Naive thymus-derived CD8-positive, alpha-beta T cell (primary cell): ENCODE measurements at regions not wholly inside any gene's neighbourhood (a gene's known extent, or its start where the extent isn't known, plus 50 kb on each side); places are given as distances from the start of the nearest gene placed in this dataset.

Source experiments
- ATAC-seq, 2 donors: fragments of 150-1000 bp; cut with Tn5 transposase in 1 of 2; sonication (Bioruptor Pico), chemical (Tn5 transposase) in 1 of 2; 1 replicate in 1 of 2; 2 replicates in 1 of 2; pipeline ENCODE4 v1.10.0; 2021; ENCODE audit warnings: mild to moderate bottlenecking in 2 of 2, moderate library complexity in 2 of 2
- POLR2A ChIA-PET: fragments of 350-600 bp; sonication (Branson Sonifier 250); formaldehyde crosslinking; loops from one replicate; lab custom pipeline; 2021; ENCODE audit warnings: antibody characterized with exemption; lab: Charles Lee
- DNase-seq, 10 donors: peaks; one replicate each; pipeline versions ENCODE4 v3.0.0 to v3.0.0-alpha.2; 2020 to 2022
- H3K27ac Mint-ChIP-seq, 10 donors: one replicate each; pipeline ENCODE4 v1.8.0; 2020 to 2022; ENCODE audit warnings: mild to moderate bottlenecking in 10 of 10, mixed read lengths in 10 of 10, moderate library complexity in 4 of 10, inconsistent platforms in 1 of 10
- H3K27me3 Mint-ChIP-seq, 5 donors: one replicate each; pipeline ENCODE4 v1.8.0; 2021 to 2022; ENCODE audit warnings: mixed read lengths in 5 of 5
- H3K36me3 Mint-ChIP-seq, 3 donors: one replicate each; pipeline ENCODE4 v1.8.0; 2020 to 2022; ENCODE audit warnings: mixed read lengths in 3 of 3, mild to moderate bottlenecking in 2 of 3, inconsistent platforms in 1 of 3
- H3K4me1 Mint-ChIP-seq, 4 donors: one replicate each; pipeline ENCODE4 v1.8.0; 2021 to 2022; ENCODE audit warnings: mixed read lengths in 4 of 4
- H3K4me3 Mint-ChIP-seq, 10 donors: one replicate each; pipeline ENCODE4 v1.8.0; 2020 to 2022; ENCODE audit warnings: mild to moderate bottlenecking in 10 of 10, mixed read lengths in 10 of 10, moderate library complexity in 6 of 10, inconsistent platforms in 1 of 10
- H3K9me3 Mint-ChIP-seq, 9 donors: one replicate each; pipeline ENCODE4 v1.8.0; 2020 to 2022; ENCODE audit warnings: mixed read lengths in 9 of 9, mild to moderate bottlenecking in 3 of 9, inconsistent platforms in 1 of 9, moderate library complexity in 1 of 9

- POLR2A ChIA-PET, result no interaction called here
- ATAC-seq, result no peak
- peaks cover 2 to 29% (median 8%) of the 10 kb centered on the region in 9 donors for H3K9me3 Mint-ChIP-seq
- H3K4me3 Mint-ChIP-seq, result no peak overlapping the region
- no peak for DNase-seq
- H3K36me3 Mint-ChIP-seq, result no peaks in the 10 kb centered on the region
- no peaks in the 10 kb centered on the region for H3K27me3 Mint-ChIP-seq
- H3K4me1 Mint-ChIP-seq, result no peaks in the 10 kb centered on the region
- H3K27ac Mint-ChIP-seq, result no peak overlapping the region
These were observed 1272.4 kb upstream of the ADGRL4 start for GRCh38 chr1:80278936-80279335.

- DNase-seq (no peak), ATAC-seq (no peak)
- POLR2A ChIA-PET, result no interaction called here
- Mint-ChIP-seq H3K27me3 (no peaks in the 10 kb centered on the region), H3K4me3 (no peak overlapping the region), H3K36me3 (no peaks in the 10 kb centered on the region), H3K27ac (no peak overlapping the region), H3K4me1 (no peaks in the 10 kb centered on the region), H3K9me3 (peaks cover 0 to 19% (median 8%) of the 10 kb centered on the region in 9 donors)
These were observed 1267.7 kb upstream of the ADGRL4 start for GRCh38 chr1:80274256-80274655.

GRCh38 chr1:80272495-80272894, 1266.0 kb upstream of the ADGRL4 start:
- no peak for ATAC-seq
- no peaks in the 10 kb centered on the region for H3K4me1 Mint-ChIP-seq
- no peak overlapping the region for H3K4me3 Mint-ChIP-seq
- POLR2A ChIA-PET, result interaction anchor here (0.6 kb wide), 1 partner anchor 771 kb away, joined by 3 read pairs; no protein-coding TSS in a partner anchor
- DNase-seq, result no peak
- H3K27ac Mint-ChIP-seq, result no peak overlapping the region
- no peaks in the 10 kb centered on the region for H3K27me3 Mint-ChIP-seq
- no peaks in the 10 kb centered on the region for H3K36me3 Mint-ChIP-seq
- H3K9me3 Mint-ChIP-seq, result peaks cover 0 to 28% (median 10%) of the 10 kb centered on the region in 9 donors

- Mint-ChIP-seq H3K27me3 (no peaks in the 10 kb centered on the region), H3K36me3 (peaks cover 0 to 21% (median 0%) of the 10 kb centered on the region in 3 donors), H3K9me3 (peaks cover 12 to 38% (median 31%) of the 10 kb centered on the region in 9 donors), H3K4me1 (no peaks in the 10 kb centered on the region), H3K4me3 (no peak overlapping the region), H3K27ac (no peak overlapping the region)
- POLR2A ChIA-PET, result no interaction called here
- ATAC-seq, result no peak
- no peak for DNase-seq
These were observed 1252.1 kb upstream of the ADGRL4 start for GRCh38 chr1:80258659-80259058.

GRCh38 chr1:80251591-80251990, 1245.1 kb upstream of the ADGRL4 start:
- no peak overlapping the region for H3K27ac Mint-ChIP-seq
- no peaks in the 10 kb centered on the region for H3K36me3 Mint-ChIP-seq
- H3K4me1 Mint-ChIP-seq, result no peaks in the 10 kb centered on the region
- H3K9me3 Mint-ChIP-seq, result peaks cover 4 to 16% (median 11%) of the 10 kb centered on the region in 9 donors
- POLR2A ChIA-PET, result no interaction called here
- no peak overlapping the region for H3K4me3 Mint-ChIP-seq
- DNase-seq, result no peak
- no peaks in the 10 kb centered on the region for H3K27me3 Mint-ChIP-seq
- ATAC-seq, result no peak

GRCh38 chr1:80251171-80251570, 1244.6 kb upstream of the ADGRL4 start:
- Mint-ChIP-seq H3K9me3 (peaks cover 4 to 16% (median 11%) of the 10 kb centered on the region in 9 donors), H3K36me3 (no peaks in the 10 kb centered on the region), H3K4me3 (no peak overlapping the region), H3K4me1 (no peaks in the 10 kb centered on the region), H3K27ac (no peak overlapping the region), H3K27me3 (no peaks in the 10 kb centered on the region)
- ATAC-seq (no peak), DNase-seq (no peak)
- POLR2A ChIA-PET, result no interaction called here

- H3K9me3 Mint-ChIP-seq, result peaks cover 4 to 19% (median 12%) of the 10 kb centered on the region in 9 donors
- H3K27me3 Mint-ChIP-seq, result no peaks in the 10 kb centered on the region
- no peak for DNase-seq
- POLR2A ChIA-PET, result no interaction called here
- no peaks in the 10 kb centered on the region for H3K36me3 Mint-ChIP-seq
- no peak overlapping the region for H3K4me3 Mint-ChIP-seq
- ATAC-seq, result no peak
- H3K27ac Mint-ChIP-seq, result no peak overlapping the region
- no peaks in the 10 kb centered on the region for H3K4me1 Mint-ChIP-seq
These were observed 1244.1 kb upstream of the ADGRL4 start for GRCh38 chr1:80250573-80251168.

- POLR2A ChIA-PET, result no interaction called here
- H3K27me3 Mint-ChIP-seq, result no peaks in the 10 kb centered on the region
- peaks cover 4 to 19% (median 8%) of the 10 kb centered on the region in 9 donors for H3K9me3 Mint-ChIP-seq
- DNase-seq (no peak), ATAC-seq (no peak)
- H3K27ac Mint-ChIP-seq, result no peak overlapping the region
- no peaks in the 10 kb centered on the region for H3K36me3 Mint-ChIP-seq
- H3K4me1 Mint-ChIP-seq, result no peaks in the 10 kb centered on the region
- H3K4me3 Mint-ChIP-seq, result no peak overlapping the region
These were observed 1243.2 kb upstream of the ADGRL4 start for GRCh38 chr1:80249699-80250098.

GRCh38 chr1:80248886-80249285, 1242.4 kb upstream of the ADGRL4 start:
- Mint-ChIP-seq H3K4me3 (no peak overlapping the region), H3K9me3 (peaks cover 0 to 15% (median 6%) of the 10 kb centered on the region in 9 donors), H3K36me3 (no peaks in the 10 kb centered on the region), H3K27ac (no peak overlapping the region), H3K27me3 (no peaks in the 10 kb centered on the region), H3K4me1 (no peaks in the 10 kb centered on the region)
- DNase-seq (no peak), ATAC-seq (no peak)
- POLR2A ChIA-PET, result no interaction called here

- no peak for ATAC-seq
- peaks cover 0 to 18% (median 6%) of the 10 kb centered on the region in 9 donors for H3K9me3 Mint-ChIP-seq
- H3K27ac Mint-ChIP-seq, result no peak overlapping the region
- no peaks in the 10 kb centered on the region for H3K27me3 Mint-ChIP-seq
- H3K4me3 Mint-ChIP-seq, result no peak overlapping the region
- H3K4me1 Mint-ChIP-seq, result no peaks in the 10 kb centered on the region
- H3K36me3 Mint-ChIP-seq, result no peaks in the 10 kb centered on the region
- DNase-seq, result no peak
- POLR2A ChIA-PET, result no interaction called here
These were observed 1239.3 kb upstream of the ADGRL4 start for GRCh38 chr1:80245813-80246212.

GRCh38 chr1:80244372-80244771, 1237.8 kb upstream of the ADGRL4 start:
- H3K9me3 Mint-ChIP-seq, result peaks cover 0 to 11% (median 7%) of the 10 kb centered on the region in 9 donors
- DNase-seq, result no peak
- no peak overlapping the region for H3K4me3 Mint-ChIP-seq
- POLR2A ChIA-PET, result no interaction called here
- ATAC-seq, result no peak
- H3K4me1 Mint-ChIP-seq, result no peaks in the 10 kb centered on the region
- H3K27ac Mint-ChIP-seq, result no peak overlapping the region
- no peaks in the 10 kb centered on the region for H3K36me3 Mint-ChIP-seq
- H3K27me3 Mint-ChIP-seq, result no peaks in the 10 kb centered on the region

- DNase-seq, result no peak
- Mint-ChIP-seq H3K9me3 (peaks cover 0 to 11% (median 5%) of the 10 kb centered on the region in 9 donors), H3K4me1 (no peaks in the 10 kb centered on the region), H3K27ac (no peak overlapping the region), H3K27me3 (no peaks in the 10 kb centered on the region), H3K4me3 (no peak overlapping the region), H3K36me3 (no peaks in the 10 kb centered on the region)
- POLR2A ChIA-PET, result no interaction called here
- ATAC-seq, result no peak
These were observed 1235.0 kb upstream of the ADGRL4 start for GRCh38 chr1:80241566-80241965.

GRCh38 chr1:80225510-80225909, 1219.0 kb upstream of the ADGRL4 start:
- Mint-ChIP-seq H3K36me3 (no peaks in the 10 kb centered on the region), H3K9me3 (peaks cover 0 to 3% (median 0%) of the 10 kb centered on the region in 9 donors), H3K27me3 (no peaks in the 10 kb centered on the region), H3K4me1 (no peaks in the 10 kb centered on the region), H3K27ac (no peak overlapping the region), H3K4me3 (no peak overlapping the region)
- POLR2A ChIA-PET, result no interaction called here
- DNase-seq (no peak), ATAC-seq (no peak)

GRCh38 chr1:80221319-80221718, 1214.8 kb upstream of the ADGRL4 start:
- Mint-ChIP-seq H3K27ac (no peak overlapping the region), H3K36me3 (no peaks in the 10 kb centered on the region), H3K4me1 (no peaks in the 10 kb centered on the region), H3K27me3 (no peaks in the 10 kb centered on the region), H3K4me3 (no peak overlapping the region), H3K9me3 (peaks cover 0 to 3% (median 0%) of the 10 kb centered on the region in 9 donors)
- POLR2A ChIA-PET, result no interaction called here
- ATAC-seq, result no peak
- DNase-seq, result no peak
